HEK293 (cell line): ENCODE measurements at regions not wholly inside any gene's neighbourhood (a gene's known extent, or its start where the extent isn't known, plus 50 kb on each side); places are given as distances from the start of the nearest gene placed in this dataset.

Source experiments
- ZNF19 ChIP-seq: fragments of 450-650 bp; formaldehyde crosslinking; IDR thresholded peaks from 2 replicates; pipeline ENCODE4; 2016; ENCODE audit warnings: missing biosample characterization, missing genetic modification characterization, low read depth
- ZNF26 ChIP-seq: fragments of 450-650 bp; formaldehyde crosslinking; IDR thresholded peaks from 2 replicates; pipeline ENCODE4 v1.5.1; 2016; ENCODE audit warnings: missing biosample characterization, missing genetic modification characterization

DNA sequence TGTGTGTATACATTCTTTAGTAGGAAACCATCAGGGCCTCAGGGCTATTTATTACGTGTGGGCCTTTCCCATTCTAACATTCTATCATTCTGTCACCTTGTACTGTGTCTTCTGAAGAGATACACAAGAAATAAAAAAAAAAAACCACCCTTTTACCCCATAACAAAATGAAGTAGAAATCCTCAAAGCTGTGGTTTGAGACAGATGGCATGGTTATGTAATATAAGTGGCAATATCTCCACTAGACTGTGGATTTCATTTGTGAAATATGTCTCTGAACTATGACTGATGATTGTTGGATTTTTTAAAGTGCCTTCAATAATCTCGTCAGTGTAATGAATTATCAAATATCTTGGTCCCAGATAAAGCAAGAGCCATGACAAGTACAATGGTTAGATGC is 150.0 kb upstream of the BLID start:
- TF ChIP-seq ZNF19 (tag by site-specific recombination) (no peak), ZNF26 (tag by site-specific recombination) (no peak)
